Panc1 (cell line): ENCODE measurements at regions not wholly inside any gene's neighbourhood (a gene's known extent, or its start where the extent isn't known, plus 50 kb on each side); places are given as distances from the start of the nearest gene placed in this dataset.

ENCODE experiments used
- ATAC-seq: fragments of 200-7000 bp; cut with Tn5 transposase; 2 replicates; pipeline ENCODE4 v1.9.1; 2020; ENCODE audit warnings: mild to moderate bottlenecking, moderate library complexity
- BruUV-seq: library from RNA; stranded (reverse); fragments of 400-500 nt; replicated peaks from 2 replicates; lab custom pipeline; 2021; lab: Mats Ljungman, UMichigan
- CTCF ChIA-PET: fragments of 300-600 bp; sonication (Branson Sonifier 250); formaldehyde crosslinking; loops from one replicate; lab custom pipeline; 2022; ENCODE audit warnings: antibody characterized with exemption; lab: Charles Lee
- POLR2A ChIA-PET: fragments of 300-600 bp; sonication (Branson Sonifier 250); formaldehyde crosslinking; loops from one replicate; lab custom pipeline; 2022; ENCODE audit warnings: antibody characterized with exemption; lab: Charles Lee
- DNase-seq: peaks from one replicate; pipeline ENCODE4 v3.0.0-alpha.2; 2010; ENCODE audit warnings: low read depth, low spot score
- H3K27ac ChIP-seq: 2 replicates; pipeline ENCODE4 v1.5.1; 2011; ENCODE audit warnings: mild to moderate bottlenecking, low read length, inconsistent platforms
- H3K27me3 ChIP-seq: fragments of 200-500 bp; sonication (Bioruptor generic); 2 replicates; pipeline ENCODE4 v1.6.0; 2014; ENCODE audit warnings: low read length, inconsistent platforms; ENCODE audit not compliant: control insufficient read depth, insufficient read depth
- H3K36me3 ChIP-seq: fragments of 200-500 bp; sonication (Bioruptor generic); 2 replicates; pipeline ENCODE4 v1.5.1; 2014; ENCODE audit warnings: inconsistent platforms, mild to moderate bottlenecking, low read length, moderate library complexity; ENCODE audit not compliant: control insufficient read depth, insufficient read depth
- H3K4me1 ChIP-seq: 2 replicates; pipeline ENCODE4 v1.5.1; 2011; ENCODE audit warnings: inconsistent platforms, mild to moderate bottlenecking, low read length, moderate library complexity; ENCODE audit not compliant: control insufficient read depth, insufficient read depth
- H3K4me3 ChIP-seq, 2 experiments: 2 replicates each; pipeline ENCODE4 v1.5.1; 2011 to 2012; ENCODE audit warnings: low read depth in 2 of 2, low read length in 2 of 2, mild to moderate bottlenecking in 2 of 2, inconsistent platforms in 1 of 2, moderate library complexity in 1 of 2
- H3K9me3 ChIP-seq: fragments of 200-500 bp; sonication (Bioruptor generic); 2 replicates; pipeline ENCODE4 v1.5.1; 2014; ENCODE audit warnings: low read depth, mild to moderate bottlenecking, inconsistent platforms, low read length, moderate library complexity; ENCODE audit not compliant: control insufficient read depth, insufficient read depth
- CTCF ChIP-seq: fragments of 450-650 bp; IDR thresholded peaks from 2 replicates; pipeline ENCODE4 v1.5.1; 2017; ENCODE audit warnings: mild to moderate bottlenecking
- POLR2AphosphoS5 ChIP-seq: IDR thresholded peaks from 2 replicates; pipeline ENCODE4 v1.6.1; 2012; ENCODE audit warnings: mild to moderate bottlenecking, low read depth, low read length, moderate library complexity
- REST ChIP-seq, 2 experiments: IDR thresholded peaks; 2 replicates each; pipeline ENCODE4 v1.6.1; 2011 to 2012; ENCODE audit warnings: low read depth in 2 of 2, control low read depth in 1 of 2, low read length in 1 of 2, mild to moderate bottlenecking in 1 of 2, moderate library complexity in 1 of 2; ENCODE audit not compliant: insufficient read depth in 1 of 2
- SIN3A ChIP-seq: IDR thresholded peaks from 2 replicates; pipeline ENCODE4 v1.6.1; 2012; ENCODE audit warnings: low read depth, mild to moderate bottlenecking, low read length, moderate library complexity, borderline replicate concordance; ENCODE audit not compliant: insufficient read depth
- TCF7L2 ChIP-seq: IDR thresholded peaks from 2 replicates; pipeline ENCODE4 v1.6.1; 2011; ENCODE audit warnings: mild to moderate bottlenecking, low read depth, low read length, inconsistent platforms
- in situ Hi-C: cut with HindIII; loops from 2 replicates; pipeline ENCODE4 v1.10.0; 2016; ENCODE audit warnings: low sequenced_read_pairs, low pct_unique_long_range_greater_than_20kb
- intact Hi-C: fragments of 100-400 bp; cut with micrococcal nuclease; formaldehyde crosslinking; loops from one replicate; pipeline ENCODE4 v1.10.0; 2022; ENCODE audit not compliant: unreplicated experiment

- Histone ChIP-seq H3K4me1 (peaks cover 5% of the 10 kb centered on the region; the same call in 1 of the 2 replicates), H3K27me3 (no peaks in the 10 kb centered on the region), H3K9me3 (no peaks in the 10 kb centered on the region), H3K4me3 (no peak overlapping the region), H3K36me3 (no peaks in the 10 kb centered on the region), H3K27ac (no peak overlapping the region)
- CTCF ChIA-PET: no interaction called here
- in situ Hi-C loops (no loop called here), intact Hi-C loops (no loop called here)
- ATAC-seq (no peak), DNase-seq (no peak)
- no peak for TF ChIP-seq TCF7L2
- TF ChIP-seq CTCF: no peak
- no TSS peak for BruUV-seq
- POLR2A ChIA-PET: no interaction called here
Measured at GRCh38 chr2:105581555-105581944, 163.2 kb upstream of the NCK2 start.

GRCh38 chr2:105580870-105581554 is 163.7 kb upstream of the NCK2 start:
- no TSS peak for BruUV-seq
- POLR2A ChIA-PET: no interaction called here
- CTCF ChIA-PET: no interaction called here

More at GRCh38 chr2:105580870-105581554, 163.7 kb upstream of the NCK2 start:
- DNase-seq: no peak
- Histone ChIP-seq H3K4me1 (peaks cover 7% of the 10 kb centered on the region), H3K27me3 (no peaks in the 10 kb centered on the region), H3K27ac (no peak overlapping the region), H3K9me3 (no peaks in the 10 kb centered on the region), H3K36me3 (no peaks in the 10 kb centered on the region), H3K4me3 (no peak overlapping the region)
- intact Hi-C loops: no loop called here
- in situ Hi-C loops: no loop called here
- no peak for ATAC-seq
- TF ChIP-seq CTCF (no peak; the same call in 1 of the 2 replicates), POLR2AphosphoS5 (no peak), REST (IDR thresholded peaks at IDR 0.05; ENCODE audit: insufficient read depth in 1 of 2, low read depth in 2 of 2, low read length in 1 of 2) (no peak), TCF7L2 (no peak), SIN3A (no peak)
